ENCODE measurements at regions not wholly inside any gene's neighbourhood (a gene's known extent, or its start where the extent isn't known, plus 50 kb on each side); places are given as distances from the start of the nearest gene placed in this dataset.

DNA sequence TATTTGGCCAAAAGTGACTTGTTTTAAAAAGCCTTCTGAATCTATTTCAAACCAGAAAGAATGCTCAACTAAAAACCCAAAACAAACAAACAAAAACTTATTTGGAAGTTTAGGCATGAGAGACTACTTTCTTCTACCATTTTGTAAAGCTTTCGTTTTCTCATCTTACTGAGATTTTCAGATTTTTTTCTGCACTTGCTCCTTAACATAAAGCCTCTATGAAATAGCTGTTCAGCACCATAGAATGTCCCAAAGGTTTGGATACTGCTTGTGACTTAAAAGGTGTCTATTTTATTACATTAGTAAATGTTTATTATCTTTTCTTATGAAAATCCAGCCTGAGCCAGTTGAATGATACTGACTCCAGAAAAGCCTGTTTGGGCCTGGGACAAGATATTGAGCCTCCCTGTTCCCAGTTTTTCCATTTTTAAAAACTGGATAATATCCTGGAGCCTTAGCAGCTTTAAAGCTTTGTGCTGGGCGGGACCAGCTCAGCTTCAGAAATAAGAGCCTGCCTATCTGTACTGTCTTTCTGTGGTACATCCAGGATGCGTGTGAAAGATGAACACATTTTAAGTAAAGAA is 292.6 kb downstream of the ZSWIM6 start:
- TF ChIP-seq, protein P1, sequence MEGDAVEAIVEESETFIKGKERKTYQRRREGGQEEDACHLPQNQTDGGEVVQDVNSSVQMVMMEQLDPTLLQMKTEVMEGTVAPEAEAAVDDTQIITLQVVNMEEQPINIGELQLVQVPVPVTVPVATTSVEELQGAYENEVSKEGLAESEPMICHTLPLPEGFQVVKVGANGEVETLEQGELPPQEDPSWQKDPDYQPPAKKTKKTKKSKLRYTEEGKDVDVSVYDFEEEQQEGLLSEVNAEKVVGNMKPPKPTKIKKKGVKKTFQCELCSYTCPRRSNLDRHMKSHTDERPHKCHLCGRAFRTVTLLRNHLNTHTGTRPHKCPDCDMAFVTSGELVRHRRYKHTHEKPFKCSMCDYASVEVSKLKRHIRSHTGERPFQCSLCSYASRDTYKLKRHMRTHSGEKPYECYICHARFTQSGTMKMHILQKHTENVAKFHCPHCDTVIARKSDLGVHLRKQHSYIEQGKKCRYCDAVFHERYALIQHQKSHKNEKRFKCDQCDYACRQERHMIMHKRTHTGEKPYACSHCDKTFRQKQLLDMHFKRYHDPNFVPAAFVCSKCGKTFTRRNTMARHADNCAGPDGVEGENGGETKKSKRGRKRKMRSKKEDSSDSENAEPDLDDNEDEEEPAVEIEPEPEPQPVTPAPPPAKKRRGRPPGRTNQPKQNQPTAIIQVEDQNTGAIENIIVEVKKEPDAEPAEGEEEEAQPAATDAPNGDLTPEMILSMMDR (IDR thresholded peaks at IDR 0.05; ENCODE audit: borderline replicate concordance, extremely low read depth, low read length, poor library complexity, severe bottlenecking): no peak
- no peak for TF ChIP-seq EZH2 (IDR thresholded peaks at IDR 0.05; ENCODE audit: borderline replicate concordance, low read depth, low read length, severe bottlenecking)
